ENCODE measurements at regions not wholly inside any gene's neighbourhood (a gene's known extent, or its start where the extent isn't known, plus 50 kb on each side); places are given as distances from the start of the nearest gene placed in this dataset.

DNA sequence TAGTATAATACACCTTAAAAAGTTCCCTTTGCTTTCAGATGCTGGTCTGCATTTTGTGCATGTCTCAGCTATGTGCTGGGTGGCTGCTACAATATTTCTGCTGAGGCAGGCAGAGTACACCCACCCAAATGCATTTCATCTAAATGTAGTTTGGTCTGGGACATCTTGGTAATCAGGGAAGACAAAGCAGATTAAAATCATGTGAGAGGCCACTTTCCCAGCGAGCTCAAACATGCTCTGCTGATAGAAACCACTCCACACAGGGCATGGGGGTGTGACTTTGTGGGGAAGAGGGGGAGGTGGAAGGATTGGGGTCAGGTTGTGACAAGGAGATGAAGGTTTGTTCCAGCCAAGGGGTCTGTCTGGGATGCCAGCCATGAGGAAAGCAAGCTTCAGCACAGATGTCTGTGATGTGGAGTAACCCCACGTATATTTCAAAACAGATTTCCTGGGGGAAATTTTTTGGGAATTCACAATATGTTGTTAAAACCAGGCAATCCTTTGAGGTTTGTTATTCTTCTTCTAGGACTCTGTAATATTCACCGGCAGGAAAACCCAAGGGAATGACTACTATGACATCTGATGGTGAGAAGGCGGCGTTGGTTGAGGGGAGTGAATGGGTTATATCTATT is 255.1 kb upstream of the FGGY start:
- TF ChIP-seq ELF4 (CRISPR knock-in tag; IDR thresholded peaks at IDR 0.05) (no peak), ZC3H8 (IDR thresholded peaks at IDR 0.05) (no peak)
- TF ChIP-seq, protein P1, sequence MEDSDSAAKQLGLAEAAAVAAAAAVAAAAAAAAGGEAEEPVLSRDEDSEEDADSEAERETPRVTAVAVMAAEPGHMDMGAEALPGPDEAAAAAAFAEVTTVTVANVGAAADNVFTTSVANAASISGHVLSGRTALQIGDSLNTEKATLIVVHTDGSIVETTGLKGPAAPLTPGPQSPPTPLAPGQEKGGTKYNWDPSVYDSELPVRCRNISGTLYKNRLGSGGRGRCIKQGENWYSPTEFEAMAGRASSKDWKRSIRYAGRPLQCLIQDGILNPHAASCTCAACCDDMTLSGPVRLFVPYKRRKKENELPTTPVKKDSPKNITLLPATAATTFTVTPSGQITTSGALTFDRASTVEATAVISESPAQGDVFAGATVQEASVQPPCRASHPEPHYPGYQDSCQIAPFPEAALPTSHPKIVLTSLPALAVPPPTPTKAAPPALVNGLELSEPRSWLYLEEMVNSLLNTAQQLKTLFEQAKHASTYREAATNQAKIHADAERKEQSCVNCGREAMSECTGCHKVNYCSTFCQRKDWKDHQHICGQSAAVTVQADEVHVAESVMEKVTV (CRISPR knock-in tag; IDR thresholded peaks at IDR 0.05): no peak
